Subcutaneous abdominal adipose tissue (tissue), 5 donors: ENCODE measurements at regions not wholly inside any gene's neighbourhood (a gene's known extent, or its start where the extent isn't known, plus 50 kb on each side); places are given as distances from the start of the nearest gene placed in this dataset.

ENCODE experiments used
- H3K27ac ChIP-seq: one replicate; pipeline ENCODE4 v1.7.0; 2013; ENCODE audit warnings: low read depth, mild to moderate bottlenecking, inconsistent platforms, low read length, moderate library complexity
- H3K27me3 ChIP-seq, 5 donors: one replicate each; pipeline ENCODE4 v1.7.0; 2013; ENCODE audit warnings: low read length in 5 of 5, inconsistent platforms in 1 of 5; ENCODE audit not compliant: control insufficient read depth in 5 of 5, insufficient read depth in 4 of 5
- H3K36me3 ChIP-seq, 5 donors: one replicate each; pipeline ENCODE4 v1.7.0; 2013; ENCODE audit warnings: low read length in 5 of 5; ENCODE audit not compliant: control insufficient read depth in 5 of 5, insufficient read depth in 5 of 5
- H3K4me1 ChIP-seq, 5 donors: one replicate each; pipeline ENCODE4 v1.7.0; 2013; ENCODE audit warnings: low read length in 5 of 5, mild to moderate bottlenecking in 3 of 5, moderate library complexity in 1 of 5; ENCODE audit not compliant: control insufficient read depth in 5 of 5, insufficient read depth in 5 of 5
- H3K4me3 ChIP-seq, 5 donors: one replicate each; pipeline ENCODE4 v1.7.0; 2013; ENCODE audit warnings: low read length in 5 of 5, low read depth in 1 of 5
- H3K9ac ChIP-seq, 5 donors: one replicate each; pipeline ENCODE4 v1.7.0; 2013; ENCODE audit warnings: low read length in 5 of 5, mild to moderate bottlenecking in 4 of 5, moderate library complexity in 3 of 5
- H3K9me3 ChIP-seq, 5 donors: one replicate each; pipeline ENCODE4 v1.7.0; 2013; ENCODE audit warnings: low read length in 5 of 5; ENCODE audit not compliant: control insufficient read depth in 5 of 5
- donor health status: healthy.
- donor health status: healthy.
- donor health status: healthy.
- donor health status: healthy.
- donor health status: healthy.

- Histone ChIP-seq H3K4me1 (peaks cover 13 to 70% (median 49%) of the 10 kb centered on the region in 5 donors), H3K9ac (peak overlapping the region in 2 of 5 donors; percentile 20 to 58), H3K4me3 (peak overlapping the region in 1 of 5 donors; percentile 23), H3K27ac (peak overlapping the region; percentile 79), H3K27me3 (no peaks in the 10 kb centered on the region), H3K36me3 (no peaks in the 10 kb centered on the region), H3K9me3 (no peaks in the 10 kb centered on the region)
Measured at GRCh38 chr20:1811621-1812498, 83.3 kb upstream of the SIRPA start.

GRCh38 chr20:1810926-1811620, 84.1 kb upstream of the SIRPA start:
- no peaks in the 10 kb centered on the region for H3K9me3 ChIP-seq
- H3K27me3 ChIP-seq: no peaks in the 10 kb centered on the region
- H3K9ac ChIP-seq: peak overlapping the region in 4 of 5 donors; percentile 20 to 58 (median 44)
- peak overlapping the region in 2 of 5 donors; percentile 17 to 23 for H3K4me3 ChIP-seq
- H3K27ac ChIP-seq: peak overlapping the region; percentile 79
- peaks cover 13 to 62% (median 43%) of the 10 kb centered on the region in 5 donors for H3K4me1 ChIP-seq
- H3K36me3 ChIP-seq: no peaks in the 10 kb centered on the region

GRCh38 chr20:1810572-1810925, 84.7 kb upstream of the SIRPA start:
- Histone ChIP-seq H3K9ac (peak overlapping the region in 3 of 5 donors; percentile 31 to 56 (median 33)), H3K27ac (peak overlapping the region; percentile 79), H3K36me3 (no peaks in the 10 kb centered on the region), H3K27me3 (no peaks in the 10 kb centered on the region), H3K9me3 (no peaks in the 10 kb centered on the region), H3K4me3 (no peak overlapping the region), H3K4me1 (peaks cover 11 to 57% (median 43%) of the 10 kb centered on the region in 5 donors)

- Histone ChIP-seq H3K4me3 (no peak overlapping the region), H3K36me3 (no peaks in the 10 kb centered on the region), H3K9ac (peak overlapping the region in 1 of 5 donors; percentile 31), H3K27me3 (no peaks in the 10 kb centered on the region), H3K4me1 (peaks cover 11 to 57% (median 46%) of the 10 kb centered on the region in 5 donors), H3K9me3 (no peaks in the 10 kb centered on the region), H3K27ac (peak overlapping the region; percentile 79)
Measured at GRCh38 chr20:1809611-1810510, 85.3 kb upstream of the SIRPA start.

GRCh38 chr20:1809131-1809572, 86.1 kb upstream of the SIRPA start:
- no peaks in the 10 kb centered on the region for H3K27me3 ChIP-seq

GRCh38 chr20:1808101-1808500, 87.1 kb upstream of the SIRPA start:
- H3K9ac ChIP-seq: no peak overlapping the region

More at GRCh38 chr20:1809131-1809572, 86.1 kb upstream of the SIRPA start:
- no peaks in the 10 kb centered on the region for H3K9me3 ChIP-seq
- no peaks in the 10 kb centered on the region for H3K36me3 ChIP-seq
- no peak overlapping the region for H3K4me3 ChIP-seq
- no peak overlapping the region for H3K27ac ChIP-seq
- no peak overlapping the region for H3K9ac ChIP-seq
- peaks cover 13 to 59% (median 53%) of the 10 kb centered on the region in 5 donors for H3K4me1 ChIP-seq

GRCh38 chr20:1807394-1807793, 87.8 kb upstream of the SIRPA start:
- H3K4me1 ChIP-seq: peaks cover 10 to 62% (median 55%) of the 10 kb centered on the region in 5 donors
- H3K9ac ChIP-seq: no peak overlapping the region
- no peak overlapping the region for H3K27ac ChIP-seq

More at GRCh38 chr20:1808101-1808500, 87.1 kb upstream of the SIRPA start:
- Histone ChIP-seq H3K36me3 (no peaks in the 10 kb centered on the region), H3K27ac (no peak overlapping the region), H3K9me3 (no peaks in the 10 kb centered on the region), H3K4me3 (no peak overlapping the region), H3K27me3 (no peaks in the 10 kb centered on the region), H3K4me1 (peaks cover 10 to 62% (median 54%) of the 10 kb centered on the region in 5 donors)

GRCh38 chr20:1806456-1806855, 88.8 kb upstream of the SIRPA start:
- H3K9me3 ChIP-seq: no peaks in the 10 kb centered on the region
- H3K27ac ChIP-seq: no peak overlapping the region
- peaks cover 0 to 7% (median 5%) of the 10 kb centered on the region in 5 donors for H3K27me3 ChIP-seq
- H3K4me3 ChIP-seq: no peak overlapping the region
- no peak overlapping the region for H3K9ac ChIP-seq
- no peaks in the 10 kb centered on the region for H3K36me3 ChIP-seq
- H3K4me1 ChIP-seq: peaks cover 6 to 62% (median 55%) of the 10 kb centered on the region in 5 donors

More at GRCh38 chr20:1807394-1807793, 87.8 kb upstream of the SIRPA start:
- Histone ChIP-seq H3K36me3 (no peaks in the 10 kb centered on the region), H3K27me3 (no peaks in the 10 kb centered on the region), H3K4me3 (no peak overlapping the region), H3K9me3 (no peaks in the 10 kb centered on the region)

GRCh38 chr20:1805816-1806215, 89.4 kb upstream of the SIRPA start:
- Histone ChIP-seq H3K36me3 (no peaks in the 10 kb centered on the region), H3K27me3 (peaks cover 0 to 7% (median 7%) of the 10 kb centered on the region in 5 donors), H3K9me3 (no peaks in the 10 kb centered on the region), H3K27ac (no peak overlapping the region), H3K4me1 (peaks cover 6 to 56% (median 51%) of the 10 kb centered on the region in 5 donors), H3K4me3 (no peak overlapping the region), H3K9ac (no peak overlapping the region)
